CD4-positive, alpha-beta T cell (primary cell): ENCODE measurements at regions not wholly inside any gene's neighbourhood (a gene's known extent, or its start where the extent isn't known, plus 50 kb on each side); places are given as distances from the start of the nearest gene placed in this dataset.

Experiments used
- ATAC-seq: fragments of 200-7000 bp; cut with Tn5 transposase; one replicate; pipeline ENCODE4 v1.10.0; 2022; ENCODE audit warnings: mild to moderate bottlenecking; ENCODE audit not compliant: poor library complexity
- CTCF ChIA-PET: fragments of 350-600 bp; sonication (Branson Sonifier 250); formaldehyde crosslinking; loops from one replicate; lab custom pipeline; 2021; ENCODE audit warnings: antibody characterized with exemption, inconsistent platforms; lab: Charles Lee
- POLR2A ChIA-PET: fragments of 350-600 bp; sonication (Branson Sonifier 250); formaldehyde crosslinking; loops from one replicate; lab custom pipeline; 2021; ENCODE audit warnings: antibody characterized with exemption, inconsistent platforms; lab: Charles Lee
- DNase-seq, 14 experiments: peaks; one replicate each; pipeline ENCODE4 v3.0.0-alpha.2; 2013 to 2020; ENCODE audit warnings: mixed read lengths in 2 of 14
- H3K27ac ChIP-seq, 2 donors: one replicate each; pipeline versions ENCODE4 v1.5.1 to v1.7.0; 2013; ENCODE audit warnings: low read length in 2 of 2, low read depth in 1 of 2, mild to moderate bottlenecking in 1 of 2
- H3K27me3 ChIP-seq, 2 experiments: 1 replicate in 1 of 2; 2 replicates in 1 of 2; pipeline versions ENCODE4 v1.6.1 to v1.7.0; 2013; ENCODE audit warnings: low read length in 2 of 2, control low read depth in 1 of 2, mild to moderate bottlenecking in 1 of 2, moderate library complexity in 1 of 2; ENCODE audit not compliant: insufficient read depth in 2 of 2, control insufficient read depth in 1 of 2
- H3K36me3 ChIP-seq: one replicate; pipeline ENCODE4 v1.6.1; 2013; ENCODE audit warnings: low read length, control low read depth; ENCODE audit not compliant: insufficient read depth
- H3K4me1 ChIP-seq: one replicate; pipeline ENCODE4 v1.6.1; 2013; ENCODE audit warnings: low read length, control low read depth; ENCODE audit not compliant: insufficient read depth
- H3K4me3 ChIP-seq: one replicate; pipeline ENCODE4 v1.5.1; 2013; ENCODE audit warnings: mild to moderate bottlenecking, low read length, moderate library complexity
- H3K9me3 ChIP-seq, 2 experiments: 1 replicate in 1 of 2; 2 replicates in 1 of 2; pipeline versions ENCODE4 v1.6.1 to v1.7.0; 2013; ENCODE audit warnings: low read length in 2 of 2, mild to moderate bottlenecking in 2 of 2, control low read depth in 1 of 2, moderate library complexity in 1 of 2; ENCODE audit not compliant: control insufficient read depth in 1 of 2, insufficient read depth in 1 of 2
- H3K27ac Mint-ChIP-seq: one replicate; pipeline ENCODE4 v1.8.0; 2020; ENCODE audit warnings: mixed read lengths
- H3K27me3 Mint-ChIP-seq: one replicate; pipeline ENCODE4 v1.8.0; 2021; ENCODE audit warnings: mixed read lengths
- H3K36me3 Mint-ChIP-seq: one replicate; pipeline ENCODE4 v1.8.0; 2021; ENCODE audit warnings: low read depth, mixed read lengths
- H3K4me1 Mint-ChIP-seq: one replicate; pipeline ENCODE4 v1.8.0; 2021; ENCODE audit warnings: low read depth, mixed read lengths
- H3K4me3 Mint-ChIP-seq: one replicate; pipeline ENCODE4 v1.8.0; 2020; ENCODE audit warnings: mild to moderate bottlenecking, mixed read lengths
- H3K9me3 Mint-ChIP-seq: one replicate; pipeline ENCODE4 v1.8.0; 2020; ENCODE audit warnings: mixed read lengths
- CTCF ChIP-seq: fragments of 200-600 bp; IDR thresholded peaks from one replicate; pipeline ENCODE4 v1.8.0; 2022; ENCODE audit warnings: antibody characterized with exemption, mild to moderate bottlenecking
- intact Hi-C, 2 experiments: fragments of 100-400 bp; cut with DNase I in 1 of 2; cut with micrococcal nuclease in 1 of 2; formaldehyde crosslinking; loops; one replicate each; pipeline versions ENCODE4 v1.15.1 to v1.9.0; 2023 to 2025; cut with DNase I, micrococcal nuclease

DNA sequence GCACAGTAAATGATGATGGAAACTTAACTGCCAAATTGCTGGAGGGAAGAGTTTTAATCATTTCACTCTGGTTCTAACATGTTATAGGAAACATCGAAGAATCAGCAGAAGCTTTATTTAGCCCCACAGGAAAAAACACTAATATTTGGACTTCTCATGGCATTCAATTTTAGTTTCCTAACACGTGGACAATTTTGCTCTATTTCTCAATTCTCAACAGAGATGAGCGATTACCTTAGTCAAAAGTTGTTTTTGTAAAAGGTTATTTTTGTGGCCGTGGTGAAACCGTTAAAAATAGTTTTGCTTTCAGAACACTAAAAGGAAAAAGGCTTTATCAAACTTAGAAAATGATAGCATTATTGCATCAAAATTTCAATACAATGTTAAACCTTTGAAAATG is 235.2 kb downstream of the PLK2 start:
- Histone ChIP-seq H3K27me3 (no peaks in the 10 kb centered on the region), H3K4me1 (no peaks in the 10 kb centered on the region), H3K36me3 (no peaks in the 10 kb centered on the region), H3K9me3 (no peaks in the 10 kb centered on the region), H3K27ac (no peak overlapping the region), H3K4me3 (no peak overlapping the region)
- no peak for TF ChIP-seq CTCF
- intact Hi-C loops = no loop called here
- H3K27me3 Mint-ChIP-seq = no peaks in the 10 kb centered on the region
- H3K36me3 Mint-ChIP-seq = no peaks in the 10 kb centered on the region
- ATAC-seq = no peak
- ChIA-PET POLR2A (no interaction called here), CTCF (no interaction called here)
- no peaks in the 10 kb centered on the region for H3K4me1 Mint-ChIP-seq
- DNase-seq = no peak
- no peaks in the 10 kb centered on the region for H3K9me3 Mint-ChIP-seq
- no peak overlapping the region for H3K27ac Mint-ChIP-seq
- no peak overlapping the region for H3K4me3 Mint-ChIP-seq

DNA sequence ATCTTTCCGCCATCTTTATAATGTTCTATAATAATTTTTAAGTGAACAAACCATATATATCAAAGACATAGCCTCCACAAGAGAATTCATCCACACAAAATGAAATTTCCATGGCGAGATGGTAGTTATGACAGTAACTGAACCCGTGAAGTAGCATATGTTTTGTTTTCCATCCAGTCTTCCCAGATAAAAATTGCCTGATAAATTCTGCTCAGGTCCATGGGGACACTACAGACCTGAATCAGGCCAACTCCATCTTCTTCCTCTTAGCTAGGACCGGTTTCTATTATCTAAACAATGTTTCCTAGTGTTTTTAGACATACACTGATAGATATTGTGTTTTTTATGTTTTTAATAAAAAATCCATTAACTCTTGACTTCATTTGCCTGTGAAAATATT is 235.7 kb downstream of the PLK2 start:
- Histone ChIP-seq H3K4me3 (no peak overlapping the region), H3K36me3 (no peaks in the 10 kb centered on the region), H3K9me3 (no peaks in the 10 kb centered on the region), H3K27me3 (no peaks in the 10 kb centered on the region), H3K4me1 (no peaks in the 10 kb centered on the region), H3K27ac (no peak overlapping the region)
- no peaks in the 10 kb centered on the region for H3K36me3 Mint-ChIP-seq
- ChIA-PET CTCF (no interaction called here), POLR2A (no interaction called here)
- TF ChIP-seq CTCF = no peak
- H3K27ac Mint-ChIP-seq = no peak overlapping the region
- H3K9me3 Mint-ChIP-seq = no peaks in the 10 kb centered on the region
- ATAC-seq = no peak
- H3K4me1 Mint-ChIP-seq = no peaks in the 10 kb centered on the region
- no peaks in the 10 kb centered on the region for H3K27me3 Mint-ChIP-seq
- intact Hi-C loops = no loop called here
- no peak overlapping the region for H3K4me3 Mint-ChIP-seq
- no peak for DNase-seq

GRCh38 chr5:58215364-58215763 is 244.5 kb downstream of the PLK2 start:
- no peak overlapping the region for H3K27ac ChIP-seq
- no peaks in the 10 kb centered on the region for H3K36me3 ChIP-seq
- ATAC-seq (no peak), DNase-seq (no peak)
- peaks cover 0 to 8% of the 10 kb centered on the region in 2 experiments for H3K9me3 ChIP-seq
- no peak for TF ChIP-seq CTCF
- no peaks in the 10 kb centered on the region for H3K4me1 ChIP-seq
- no peak overlapping the region for H3K27ac Mint-ChIP-seq
- CTCF ChIA-PET = no interaction called here
- no peaks in the 10 kb centered on the region for H3K36me3 Mint-ChIP-seq
- H3K27me3 ChIP-seq = no peaks in the 10 kb centered on the region
- intact Hi-C loops = no loop called here
- H3K27me3 Mint-ChIP-seq = peaks cover 10% of the 10 kb centered on the region
- no peak overlapping the region for H3K4me3 ChIP-seq
- POLR2A ChIA-PET = no interaction called here
- H3K9me3 Mint-ChIP-seq = peaks cover 5% of the 10 kb centered on the region
- no peaks in the 10 kb centered on the region for H3K4me1 Mint-ChIP-seq
- no peak overlapping the region for H3K4me3 Mint-ChIP-seq
